IMR-90 (cell line): ENCODE measurements at regions not wholly inside any gene's neighbourhood (a gene's known extent, or its start where the extent isn't known, plus 50 kb on each side); places are given as distances from the start of the nearest gene placed in this dataset.

Experiments
- ATAC-seq: fragments of 200-7000 bp; cut with Tn5 transposase; 2 replicates; pipeline ENCODE4 v1.9.1; 2020; ENCODE audit warnings: low read depth, mild to moderate bottlenecking, moderate library complexity
- BruUV-seq: library from RNA; stranded (reverse); fragments of 400-500 nt; replicated peaks from 2 replicates; lab custom pipeline; 2021; lab: Mats Ljungman, UMichigan
- CTCF ChIA-PET: fragments of 300-600 bp; formaldehyde crosslinking; extraction: SDS; loops from one replicate; lab custom pipeline; 2021; ENCODE audit warnings: antibody characterized with exemption; lab: Yijun Ruan, JAX
- POLR2A ChIA-PET: fragments of 300-600 bp; sonication (Branson Sonifier 250); formaldehyde crosslinking; loops from one replicate; lab custom pipeline; 2022; ENCODE audit warnings: antibody characterized with exemption; ENCODE audit not compliant: unreplicated experiment; lab: Charles Lee
- DNase-seq: peaks from one replicate; pipeline ENCODE4 v3.0.0; 2013
- H2AFZ ChIP-seq: replicated peaks from 2 replicates; pipeline ENCODE3; 2013; ENCODE audit warnings: low read length, mild to moderate bottlenecking; ENCODE audit not compliant: poor library complexity
- H2AK5ac ChIP-seq: 2 replicates; pipeline ENCODE4 v1.6.1; 2013; ENCODE audit warnings: low read depth, low read length, inconsistent platforms
- H2AK9ac ChIP-seq: replicated peaks from 2 replicates; pipeline ENCODE3; 2013; ENCODE audit warnings: mild to moderate bottlenecking, low read depth, low read length, moderate library complexity; ENCODE audit not compliant: poor library complexity
- H2BK120ac ChIP-seq: 2 replicates; pipeline ENCODE4 v1.6.1; 2013; ENCODE audit warnings: low read depth, low read length, inconsistent platforms
- H2BK15ac ChIP-seq: 3 replicates; pipeline ENCODE4 v1.6.1; 2013; ENCODE audit warnings: low read depth, low read length, inconsistent platforms
- H2BK20ac ChIP-seq: 2 replicates; pipeline ENCODE4 v1.6.1; 2013; ENCODE audit warnings: low read depth, mild to moderate bottlenecking, inconsistent platforms, low read length, moderate library complexity
- H2BK5ac ChIP-seq: 2 replicates; pipeline ENCODE4 v1.6.1; 2013; ENCODE audit warnings: mild to moderate bottlenecking, low read depth, low read length, inconsistent platforms; ENCODE audit not compliant: poor library complexity, severe bottlenecking
- H3K14ac ChIP-seq: replicated peaks from 2 replicates; pipeline ENCODE4 v1.6.1; 2013; ENCODE audit warnings: low read depth, low read length, inconsistent platforms
- H3K18ac ChIP-seq: 2 replicates; pipeline ENCODE4 v1.6.1; 2013; ENCODE audit warnings: low read depth, low read length, control low read depth
- H3K23ac ChIP-seq: 2 replicates; pipeline ENCODE4 v1.6.1; 2013; ENCODE audit warnings: low read depth, low read length, inconsistent platforms
- H3K27ac ChIP-seq: 2 replicates; pipeline ENCODE4 v1.5.1; 2013; ENCODE audit warnings: mild to moderate bottlenecking, control low read depth, low read length; ENCODE audit not compliant: insufficient read depth
- H3K27me3 ChIP-seq: 2 replicates; pipeline ENCODE4 v1.6.1; 2013; ENCODE audit warnings: low read length; ENCODE audit not compliant: control insufficient read depth, insufficient read depth
- H3K36me3 ChIP-seq: 2 replicates; pipeline ENCODE4 v1.6.1; 2013; ENCODE audit warnings: low read length, mixed read lengths; ENCODE audit not compliant: control insufficient read depth, insufficient read depth
- H3K4ac ChIP-seq: 2 replicates; pipeline ENCODE4 v1.6.1; 2013; ENCODE audit warnings: low read depth, low read length, inconsistent platforms
- H3K4me1 ChIP-seq: 2 replicates; pipeline ENCODE4 v1.6.1; 2013; ENCODE audit warnings: low read length, mixed read lengths; ENCODE audit not compliant: control insufficient read depth, insufficient read depth
- H3K4me2 ChIP-seq: 2 replicates; pipeline ENCODE4 v1.6.1; 2013; ENCODE audit warnings: low read depth, mild to moderate bottlenecking, control low read depth, low read length, moderate library complexity
- H3K4me3 ChIP-seq: 2 replicates; pipeline ENCODE4 v1.5.1; 2013; ENCODE audit warnings: low read depth, mild to moderate bottlenecking, control low read depth, low read length, moderate library complexity; ENCODE audit not compliant: insufficient read depth
- H3K56ac ChIP-seq: 2 replicates; pipeline ENCODE4 v1.6.1; 2013; ENCODE audit warnings: low read length, inconsistent platforms; ENCODE audit not compliant: insufficient read depth; ENCODE audit errors: extremely low read depth
- H3K79me1 ChIP-seq, 2 experiments: 2 replicates each; pipeline ENCODE4 v1.6.1; 2013; ENCODE audit warnings: low read length in 2 of 2, inconsistent platforms in 1 of 2, low read depth in 1 of 2
- H3K9ac ChIP-seq: 2 replicates; pipeline ENCODE4 v1.6.1; 2013; ENCODE audit warnings: low read depth, low read length, control low read depth
- H3K9me1 ChIP-seq: 2 replicates; pipeline ENCODE4 v1.6.1; 2013; ENCODE audit warnings: low read length, inconsistent platforms; ENCODE audit not compliant: insufficient read depth
- H3K9me3 ChIP-seq: 2 replicates; pipeline ENCODE4 v1.6.1; 2013; ENCODE audit warnings: low read length; ENCODE audit not compliant: control insufficient read depth, insufficient read depth
- H4K20me1 ChIP-seq: 2 replicates; pipeline ENCODE4 v1.6.1; 2013; ENCODE audit warnings: low read length, inconsistent platforms; ENCODE audit not compliant: insufficient read depth
- H4K5ac ChIP-seq: 2 replicates; pipeline ENCODE4 v1.6.1; 2013; ENCODE audit warnings: mild to moderate bottlenecking, low read depth, low read length, control low read depth
- H4K8ac ChIP-seq, 2 experiments: 2 replicates each; pipeline ENCODE4 v1.6.1; 2013; ENCODE audit warnings: low read depth in 2 of 2, low read length in 2 of 2, control low read depth in 1 of 2, inconsistent platforms in 1 of 2
- H4K91ac ChIP-seq: 2 replicates; pipeline ENCODE4 v1.6.1; 2013; ENCODE audit warnings: low read depth, low read length, inconsistent platforms; ENCODE audit not compliant: insufficient read depth
- CEBPB ChIP-seq: IDR thresholded peaks from 2 replicates; pipeline ENCODE4 v1.6.1; 2012; ENCODE audit warnings: low read depth, low read length, improper control_type of control experiment
- FOS ChIP-seq: fragments of 150-350 bp; IDR thresholded peaks from 2 replicates; pipeline ENCODE4 v1.6.1; 2016; ENCODE audit warnings: low read depth, low read length
- MAZ ChIP-seq: IDR thresholded peaks from 2 replicates; pipeline ENCODE4 v1.6.1; 2012; ENCODE audit warnings: low read depth, mild to moderate bottlenecking, low read length, improper control_type of control experiment, moderate library complexity, borderline replicate concordance
- MXI1 ChIP-seq: IDR thresholded peaks from 2 replicates; pipeline ENCODE4 v1.6.1; 2012; ENCODE audit warnings: low read depth, mild to moderate bottlenecking, low read length, moderate library complexity, borderline replicate concordance
- NFE2L2 ChIP-seq: fragments of 150-350 bp; IDR thresholded peaks from 2 replicates; pipeline ENCODE4 v1.6.1; 2016; ENCODE audit warnings: low read depth, mild to moderate bottlenecking, low read length
- RAD21 ChIP-seq: IDR thresholded peaks from 2 replicates; pipeline ENCODE4 v1.6.1; 2012; ENCODE audit warnings: low read length, improper control_type of control experiment
- RCOR1 ChIP-seq: IDR thresholded peaks from 2 replicates; pipeline ENCODE4 v1.6.1; 2012; ENCODE audit warnings: mild to moderate bottlenecking, low read length, improper control_type of control experiment; ENCODE audit not compliant: insufficient replicate concordance
- WGBS, 2 experiments: methylation state at CpG; one replicate each; pipeline versions ENCODE4 v1.1.5 to v1.1.7; 2013; ENCODE audit warnings: missing lambda C conversion rate in 2 of 2; ENCODE audit not compliant: insufficient read length in 1 of 2; ENCODE audit errors: extremely low coverage in 2 of 2; 5-methylcytosine and 5-hydroxymethylcytosine counted together
- dilution Hi-C: fragments of 300-500 bp; cut with HindIII; formaldehyde crosslinking; loops from one replicate; pipeline ENCODE4 v1.14.3; 2018; ENCODE audit warnings: low sequenced_read_pairs; ENCODE audit not compliant: unreplicated experiment
- in situ Hi-C: fragments of 300-500 bp; cut with MboI; formaldehyde crosslinking; loops from 3 replicates; pipeline ENCODE4 v1.14.3; 2019; ENCODE audit warnings: low sequenced_read_pairs, inconsistent platforms, mixed read lengths
- intact Hi-C: fragments of 100-400 bp; cut with micrococcal nuclease; formaldehyde crosslinking; loops from 2 replicates; pipeline ENCODE4 v1.10.0; 2022
- TF ChIP-seq, protein P1 (sequence below): conservative IDR thresholded peaks from 2 replicates; pipeline ENCODE4 v1.5.1; 2012; ENCODE audit warnings: mild to moderate bottlenecking, low read depth, low read length, improper control_type of control experiment
- TF ChIP-seq, protein P2 (sequence below): fragments of 150-350 bp; IDR thresholded peaks from 2 replicates; pipeline ENCODE4 v1.6.1; 2016; ENCODE audit warnings: low read depth, mild to moderate bottlenecking, low read length, moderate library complexity, borderline replicate concordance
- TF ChIP-seq, protein P3 (sequence below): fragments of 150-350 bp; IDR thresholded peaks from 2 replicates; pipeline ENCODE4 v1.6.1; 2017; ENCODE audit warnings: mild to moderate bottlenecking, antibody characterized with exemption, low read length, low read depth

DNA sequence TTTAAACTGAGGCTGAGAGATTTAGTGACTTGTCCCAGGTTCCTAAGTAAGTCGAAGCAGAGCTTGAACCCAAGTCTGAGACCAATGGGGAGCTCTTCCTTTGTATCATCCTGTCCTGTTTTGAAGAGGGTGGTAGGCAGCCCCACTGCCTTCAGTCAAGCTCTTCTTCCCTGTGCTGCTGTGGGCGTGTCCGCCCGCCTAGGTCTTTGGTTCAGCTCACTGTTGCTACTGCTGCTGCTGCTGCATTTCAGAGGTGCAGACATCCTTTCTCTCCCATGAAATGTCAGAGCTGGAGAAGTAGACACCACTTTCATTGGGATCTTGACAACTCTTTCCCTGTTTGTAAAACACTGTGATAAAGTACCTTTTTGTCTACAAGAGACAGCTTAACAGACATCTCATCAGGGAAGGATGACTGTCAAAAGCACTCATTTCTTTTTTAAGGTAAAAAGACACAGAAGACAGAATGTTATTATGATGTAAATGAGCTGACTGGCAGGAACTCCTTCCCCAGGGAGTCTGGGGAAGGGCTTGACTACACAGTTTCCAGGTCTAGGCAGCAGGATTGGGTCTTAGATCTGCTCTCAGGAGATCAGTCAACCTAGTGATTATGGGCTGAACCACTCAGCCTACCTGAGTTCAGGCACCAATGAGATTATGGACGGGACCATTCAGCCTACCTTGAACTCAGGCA, 91.7 kb upstream of the TRIB2 start:
- Histone ChIP-seq H3K36me3 (no peaks in the 10 kb centered on the region), H4K8ac (no peak overlapping the region), H3K9me3 (no peaks in the 10 kb centered on the region), H2AFZ (no peak overlapping the region), H3K14ac (no peak overlapping the region), H3K9me1 (peaks cover 4% of the 10 kb centered on the region; the same call in 1 of the 2 replicates), H3K9ac (no peak overlapping the region), H3K4me1 (peaks cover 2% of the 10 kb centered on the region), H3K79me1 (no peaks in the 10 kb centered on the region), H4K91ac (no peak overlapping the region), H2BK15ac (no peak overlapping the region), H4K5ac (no peak overlapping the region), H2BK20ac (no peak overlapping the region), H3K56ac (no peak overlapping the region), H2BK5ac (no peak overlapping the region), H3K27me3 (no peaks in the 10 kb centered on the region), H3K23ac (no peak overlapping the region), H3K4ac (no peak overlapping the region), H3K18ac (no peak overlapping the region), H2AK9ac (no peak overlapping the region), H4K20me1 (no peaks in the 10 kb centered on the region), H2AK5ac (no peak overlapping the region), H3K4me3 (no peak overlapping the region), H2BK120ac (no peak overlapping the region), H3K4me2 (no peak overlapping the region), H3K27ac (no peak overlapping the region)
- DNase-seq (no peak), ATAC-seq (no peak)
- no peak for TF ChIP-seq RAD21
- TF ChIP-seq MXI1: no peak
- TF ChIP-seq CEBPB: no peak
- no peak for TF ChIP-seq NFE2L2
- TF ChIP-seq, protein P1, sequence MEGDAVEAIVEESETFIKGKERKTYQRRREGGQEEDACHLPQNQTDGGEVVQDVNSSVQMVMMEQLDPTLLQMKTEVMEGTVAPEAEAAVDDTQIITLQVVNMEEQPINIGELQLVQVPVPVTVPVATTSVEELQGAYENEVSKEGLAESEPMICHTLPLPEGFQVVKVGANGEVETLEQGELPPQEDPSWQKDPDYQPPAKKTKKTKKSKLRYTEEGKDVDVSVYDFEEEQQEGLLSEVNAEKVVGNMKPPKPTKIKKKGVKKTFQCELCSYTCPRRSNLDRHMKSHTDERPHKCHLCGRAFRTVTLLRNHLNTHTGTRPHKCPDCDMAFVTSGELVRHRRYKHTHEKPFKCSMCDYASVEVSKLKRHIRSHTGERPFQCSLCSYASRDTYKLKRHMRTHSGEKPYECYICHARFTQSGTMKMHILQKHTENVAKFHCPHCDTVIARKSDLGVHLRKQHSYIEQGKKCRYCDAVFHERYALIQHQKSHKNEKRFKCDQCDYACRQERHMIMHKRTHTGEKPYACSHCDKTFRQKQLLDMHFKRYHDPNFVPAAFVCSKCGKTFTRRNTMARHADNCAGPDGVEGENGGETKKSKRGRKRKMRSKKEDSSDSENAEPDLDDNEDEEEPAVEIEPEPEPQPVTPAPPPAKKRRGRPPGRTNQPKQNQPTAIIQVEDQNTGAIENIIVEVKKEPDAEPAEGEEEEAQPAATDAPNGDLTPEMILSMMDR: no peak
- no peak for TF ChIP-seq MAZ
- no peak for TF ChIP-seq FOS
- TF ChIP-seq, protein P2, sequence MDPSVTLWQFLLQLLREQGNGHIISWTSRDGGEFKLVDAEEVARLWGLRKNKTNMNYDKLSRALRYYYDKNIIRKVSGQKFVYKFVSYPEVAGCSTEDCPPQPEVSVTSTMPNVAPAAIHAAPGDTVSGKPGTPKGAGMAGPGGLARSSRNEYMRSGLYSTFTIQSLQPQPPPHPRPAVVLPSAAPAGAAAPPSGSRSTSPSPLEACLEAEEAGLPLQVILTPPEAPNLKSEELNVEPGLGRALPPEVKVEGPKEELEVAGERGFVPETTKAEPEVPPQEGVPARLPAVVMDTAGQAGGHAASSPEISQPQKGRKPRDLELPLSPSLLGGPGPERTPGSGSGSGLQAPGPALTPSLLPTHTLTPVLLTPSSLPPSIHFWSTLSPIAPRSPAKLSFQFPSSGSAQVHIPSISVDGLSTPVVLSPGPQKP: no peak
- TF ChIP-seq, protein P3, sequence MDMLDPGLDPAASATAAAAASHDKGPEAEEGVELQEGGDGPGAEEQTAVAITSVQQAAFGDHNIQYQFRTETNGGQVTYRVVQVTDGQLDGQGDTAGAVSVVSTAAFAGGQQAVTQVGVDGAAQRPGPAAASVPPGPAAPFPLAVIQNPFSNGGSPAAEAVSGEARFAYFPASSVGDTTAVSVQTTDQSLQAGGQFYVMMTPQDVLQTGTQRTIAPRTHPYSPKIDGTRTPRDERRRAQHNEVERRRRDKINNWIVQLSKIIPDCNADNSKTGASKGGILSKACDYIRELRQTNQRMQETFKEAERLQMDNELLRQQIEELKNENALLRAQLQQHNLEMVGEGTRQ: no peak
- no peak for TF ChIP-seq RCOR1
- ChIA-PET POLR2A (no interaction called here), CTCF (no interaction called here)
- no TSS peak for BruUV-seq
- WGBS, 2 experiments: 71% methylated on average over 1 of the region's 5 CpGs; no CpG with 5 or more reads in 1 of the 2 experiments
- in situ Hi-C loops (no loop called here), dilution Hi-C loops (no loop called here), intact Hi-C loops (loop anchor here (5.0 kb wide), 1 partner anchor 77 kb away; no protein-coding TSS in a partner anchor)
